ENCODE measurements at regions not wholly inside any gene's neighbourhood (a gene's known extent, or its start where the extent isn't known, plus 50 kb on each side); places are given as distances from the start of the nearest gene placed in this dataset.

- ATAC-seq: no peak
- no peak for TF ChIP-seq ZNF8 (CRISPR knock-in tag; IDR thresholded peaks at IDR 0.05)
- TF ChIP-seq ARNTL (CRISPR knock-in tag; IDR thresholded peaks at IDR 0.05; ENCODE audit: borderline replicate concordance, low read depth): no peak
- no peak for TF ChIP-seq ISL1 (CRISPR knock-in tag; IDR thresholded peaks at IDR 0.05)
- TF ChIP-seq TCF4 (CRISPR knock-in tag; IDR thresholded peaks at IDR 0.05; ENCODE audit: borderline replicate concordance): no peak
- no peak for TF ChIP-seq PATZ1 (CRISPR knock-in tag; IDR thresholded peaks at IDR 0.05; ENCODE audit: borderline replicate concordance)
- no peak for TF ChIP-seq CREB5 (CRISPR knock-in tag; IDR thresholded peaks at IDR 0.05; ENCODE audit: low read depth)
- no peak for TF ChIP-seq RARB (CRISPR knock-in tag; IDR thresholded peaks at IDR 0.05)
- TF ChIP-seq POU6F1 (CRISPR knock-in tag; IDR thresholded peaks at IDR 0.05; ENCODE audit: borderline replicate concordance, low read depth): no peak
- no peak for TF ChIP-seq ESRRG (CRISPR knock-in tag; IDR thresholded peaks at IDR 0.05)
- no peak for TF ChIP-seq PPARA (CRISPR knock-in tag; IDR thresholded peaks at IDR 0.05; ENCODE audit: borderline replicate concordance)
- TF ChIP-seq TOX (CRISPR knock-in tag; IDR thresholded peaks at IDR 0.05; ENCODE audit: borderline replicate concordance): no peak
- no peak for TF ChIP-seq ZNF70 (CRISPR knock-in tag; IDR thresholded peaks at IDR 0.05)
- TF ChIP-seq OSR1 (CRISPR knock-in tag; IDR thresholded peaks at IDR 0.05): no peak
- no peak for TF ChIP-seq ZNF565 (CRISPR knock-in tag; conservative IDR thresholded peaks at IDR 0.05; ENCODE audit: low read depth)
- TF ChIP-seq ZFP3 (CRISPR knock-in tag; IDR thresholded peaks at IDR 0.05): no peak
- TF ChIP-seq SNAI2 (CRISPR knock-in tag; IDR thresholded peaks at IDR 0.05): no peak
- TF ChIP-seq GLIS3 (CRISPR knock-in tag; IDR thresholded peaks at IDR 0.05): no peak
- no peak for TF ChIP-seq ZFP30 (CRISPR knock-in tag; IDR thresholded peaks at IDR 0.05)
Observed at GRCh38 chr18:73156117-73156516, 288.3 kb upstream of the NETO1 start.

- no peak for ATAC-seq
- no peak for TF ChIP-seq ZNF565 (CRISPR knock-in tag; conservative IDR thresholded peaks at IDR 0.05; ENCODE audit: low read depth)
- TF ChIP-seq TCF4 (CRISPR knock-in tag; IDR thresholded peaks at IDR 0.05; ENCODE audit: borderline replicate concordance): no peak
- no peak for TF ChIP-seq POU6F1 (CRISPR knock-in tag; IDR thresholded peaks at IDR 0.05; ENCODE audit: borderline replicate concordance, low read depth)
- no peak for TF ChIP-seq CSDC2 (CRISPR knock-in tag; IDR thresholded peaks at IDR 0.05)
- no peak for TF ChIP-seq SNAI2 (CRISPR knock-in tag; IDR thresholded peaks at IDR 0.05)
- TF ChIP-seq ZNF8 (CRISPR knock-in tag; IDR thresholded peaks at IDR 0.05): no peak
- TF ChIP-seq TOX (CRISPR knock-in tag; IDR thresholded peaks at IDR 0.05; ENCODE audit: borderline replicate concordance): no peak
- no peak for TF ChIP-seq ZC3H10 (CRISPR knock-in tag; IDR thresholded peaks at IDR 0.05)
- no peak for TF ChIP-seq BACH2 (CRISPR knock-in tag; IDR thresholded peaks at IDR 0.05; ENCODE audit: borderline replicate concordance)
- no peak for TF ChIP-seq CSRNP3 (CRISPR knock-in tag; IDR thresholded peaks at IDR 0.05)
- no peak for TF ChIP-seq PATZ1 (CRISPR knock-in tag; IDR thresholded peaks at IDR 0.05; ENCODE audit: borderline replicate concordance)
- TF ChIP-seq ZFP3 (CRISPR knock-in tag; IDR thresholded peaks at IDR 0.05): no peak
- no peak for TF ChIP-seq CREB5 (CRISPR knock-in tag; IDR thresholded peaks at IDR 0.05; ENCODE audit: low read depth)
Observed at GRCh38 chr18:73153271-73153670, 285.5 kb upstream of the NETO1 start.
